ENCODE measurements at regions not wholly inside any gene's neighbourhood (a gene's known extent, or its start where the extent isn't known, plus 50 kb on each side); places are given as distances from the start of the nearest gene placed in this dataset.

DNA sequence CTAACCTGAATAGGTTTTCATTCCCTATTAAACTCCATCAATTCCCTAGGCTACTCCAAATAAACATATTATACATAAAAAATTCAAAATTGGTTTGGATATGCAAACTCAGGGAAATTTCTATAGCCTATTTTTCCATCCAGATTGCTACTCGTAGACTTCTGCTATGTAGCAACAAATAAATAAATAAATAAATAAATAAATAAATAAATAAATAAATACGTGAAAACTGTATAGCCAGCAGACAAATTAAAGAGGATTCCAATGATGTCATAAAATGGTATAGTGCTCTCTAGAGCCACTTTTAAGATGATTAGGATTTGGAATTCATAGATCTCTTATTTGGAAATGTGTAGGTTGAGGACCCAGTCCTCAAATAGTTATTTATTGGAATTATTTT lies 1193.2 kb upstream of the NUDT12 start:
- 91% methylated on average over 2 of the region's 2 CpGs for WGBS (ENCODE audit: low lambda C conversion rate, missing lambda C conversion rate)
- TF ChIP-seq EZH2phosphoT487 (IDR thresholded peaks at IDR 0.05; ENCODE audit: low read depth, severe bottlenecking, unreplicated experiment) = no peak
- no peak for TF ChIP-seq EZH2 (IDR thresholded peaks at IDR 0.05; ENCODE audit: borderline replicate concordance)
- no peak for TF ChIP-seq CTCF (IDR thresholded peaks at IDR 0.05; ENCODE audit: poor library complexity)
- DNase-seq (ENCODE audit: low spot score) = no peak

DNA sequence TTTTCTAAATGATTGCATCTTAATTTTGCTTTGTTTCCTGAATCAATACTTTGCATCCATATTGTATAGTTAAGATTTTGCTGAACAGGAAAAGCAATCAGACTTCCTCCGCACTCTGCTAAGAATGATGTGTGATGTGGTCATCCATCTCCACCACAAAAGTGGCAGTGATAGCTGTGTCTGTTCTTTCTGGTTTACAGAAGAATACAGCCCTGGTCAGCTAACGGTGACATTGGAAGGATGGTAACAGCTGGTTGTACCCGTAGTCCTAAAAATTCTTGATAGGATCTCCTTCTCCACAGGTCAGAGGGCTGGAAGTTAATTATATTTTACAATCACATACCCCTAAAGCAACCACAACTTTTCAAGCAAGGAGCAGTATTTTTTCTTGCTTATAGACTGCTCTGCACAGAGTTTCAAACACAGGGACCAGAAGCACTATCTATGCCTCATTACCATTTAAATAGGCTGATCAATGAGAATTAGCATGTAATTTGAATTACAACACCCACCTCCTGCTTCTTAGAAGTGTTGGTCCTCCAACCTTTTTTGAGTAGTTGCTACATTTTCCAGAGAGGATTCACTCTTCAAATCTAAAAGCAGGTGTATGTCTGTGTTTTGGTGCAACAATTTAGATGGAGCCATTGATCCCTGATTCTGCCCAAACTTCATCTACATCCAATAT lies 1191.9 kb upstream of the NUDT12 start:
- Histone ChIP-seq H3K4me1 (ENCODE audit: insufficient read depth) (no peaks in the 10 kb centered on the region), H4K20me1 (ENCODE audit: insufficient read depth, poor library complexity, severe bottlenecking) (no peaks in the 10 kb centered on the region), H3K4me2 (no peak overlapping the region), H3K36me3 (replicated peaks; ENCODE audit: insufficient read depth, low read depth) (no peaks in the 10 kb centered on the region), H3K79me2 (no peaks in the 10 kb centered on the region), H3K27me3 (no peaks in the 10 kb centered on the region), H3K9me2 (replicated peaks; ENCODE audit: insufficient read depth) (no peaks in the 10 kb centered on the region), H3K9me3 (ENCODE audit: low read depth) (no peaks in the 10 kb centered on the region), H3K4me3 (no peak overlapping the region), H2AFZ (no peak overlapping the region), H3K27ac (no peak overlapping the region)
- WGBS (ENCODE audit: low lambda C conversion rate, missing lambda C conversion rate) = 80% methylated on average over 3 of the region's 3 CpGs
- no peak for DNase-seq (ENCODE audit: low spot score)
- TF ChIP-seq EZH2 (IDR thresholded peaks at IDR 0.05; ENCODE audit: borderline replicate concordance) (no peak), CTCF (IDR thresholded peaks at IDR 0.05; ENCODE audit: poor library complexity) (no peak), EZH2phosphoT487 (IDR thresholded peaks at IDR 0.05; ENCODE audit: low read depth, severe bottlenecking, unreplicated experiment) (no peak)

More for the DNA sequence above, 1193.2 kb upstream of the NUDT12 start:
- Histone ChIP-seq H3K9me2 (replicated peaks; ENCODE audit: insufficient read depth) (no peaks in the 10 kb centered on the region), H2AFZ (no peak overlapping the region), H3K27me3 (no peaks in the 10 kb centered on the region), H3K4me1 (ENCODE audit: insufficient read depth) (no peaks in the 10 kb centered on the region), H3K79me2 (no peaks in the 10 kb centered on the region), H4K20me1 (ENCODE audit: insufficient read depth, poor library complexity, severe bottlenecking) (no peaks in the 10 kb centered on the region), H3K4me2 (no peak overlapping the region), H3K27ac (no peak overlapping the region), H3K9me3 (ENCODE audit: low read depth) (no peaks in the 10 kb centered on the region), H3K36me3 (replicated peaks; ENCODE audit: insufficient read depth, low read depth) (no peaks in the 10 kb centered on the region), H3K4me3 (no peak overlapping the region)

GRCh38 chr5:104751969-104752368 lies 1189.4 kb upstream of the NUDT12 start:
- no peaks in the 10 kb centered on the region for H3K36me3 ChIP-seq (replicated peaks; ENCODE audit: insufficient read depth, low read depth)
- no peaks in the 10 kb centered on the region for H3K27me3 ChIP-seq
- H4K20me1 ChIP-seq (ENCODE audit: insufficient read depth, poor library complexity, severe bottlenecking) = no peaks in the 10 kb centered on the region
- H3K4me2 ChIP-seq = no peak overlapping the region
- 93% methylated on average over 1 of the region's 1 CpG for WGBS (ENCODE audit: low lambda C conversion rate, missing lambda C conversion rate)
- no peak overlapping the region for H3K27ac ChIP-seq
- H3K9me3 ChIP-seq (ENCODE audit: low read depth) = no peaks in the 10 kb centered on the region
- no peaks in the 10 kb centered on the region for H3K9me2 ChIP-seq (replicated peaks; ENCODE audit: insufficient read depth)
- no peaks in the 10 kb centered on the region for H3K79me2 ChIP-seq
- TF ChIP-seq EZH2 (IDR thresholded peaks at IDR 0.05; ENCODE audit: borderline replicate concordance) (no peak), CTCF (IDR thresholded peaks at IDR 0.05; ENCODE audit: poor library complexity) (no peak), EZH2phosphoT487 (IDR thresholded peaks at IDR 0.05; ENCODE audit: low read depth, severe bottlenecking, unreplicated experiment) (no peak)
- H2AFZ ChIP-seq = no peak overlapping the region
- no peak for DNase-seq (ENCODE audit: low spot score)
- no peaks in the 10 kb centered on the region for H3K4me1 ChIP-seq (ENCODE audit: insufficient read depth)
- H3K4me3 ChIP-seq = no peak overlapping the region
